SU-DHL-6 (cell line): ENCODE measurements at regions not wholly inside any gene's neighbourhood (a gene's known extent, or its start where the extent isn't known, plus 50 kb on each side); places are given as distances from the start of the nearest gene placed in this dataset.

Source experiments
- EZH2phosphoT487 ChIP-seq: fragments of 200-600 bp; sonication (generic), shearing (Covaris generic); conservative IDR thresholded peaks from 2 replicates; pipeline ENCODE4 v1.6.1; 2018; ENCODE audit warnings: mild to moderate bottlenecking, antibody characterized with exemption, low read length, moderate library complexity, mixed read lengths
- TF ChIP-seq, protein P1 (sequence below): fragments of 200-600 bp; sonication (generic); IDR thresholded peaks from one replicate; pipeline ENCODE4 v1.5.1; 2017; ENCODE audit warnings: antibody characterized with exemption, mild to moderate bottlenecking, low read length, moderate library complexity; ENCODE audit not compliant: insufficient read depth, poor library complexity, severe bottlenecking

DNA sequence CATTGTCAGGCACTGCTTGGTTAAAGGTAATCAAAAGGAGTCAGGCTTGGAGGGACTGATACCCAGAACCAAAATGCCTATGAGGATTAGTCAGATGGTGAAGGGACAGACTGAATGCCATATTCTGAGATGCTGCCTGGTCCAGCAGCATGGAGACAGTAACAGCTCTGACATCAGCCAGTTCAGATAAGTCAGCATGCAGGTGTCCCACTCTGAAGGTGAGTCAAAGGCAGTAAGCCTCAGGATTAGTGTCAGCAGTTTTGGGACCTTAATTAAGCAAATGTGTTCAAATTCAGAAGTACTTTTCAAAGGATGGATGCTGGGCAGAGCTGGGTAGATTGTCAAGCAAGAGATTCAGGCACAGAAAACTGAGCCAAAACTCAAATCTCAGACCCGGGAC, 198.4 kb downstream of the RPS12 start:
- TF ChIP-seq, protein P1, sequence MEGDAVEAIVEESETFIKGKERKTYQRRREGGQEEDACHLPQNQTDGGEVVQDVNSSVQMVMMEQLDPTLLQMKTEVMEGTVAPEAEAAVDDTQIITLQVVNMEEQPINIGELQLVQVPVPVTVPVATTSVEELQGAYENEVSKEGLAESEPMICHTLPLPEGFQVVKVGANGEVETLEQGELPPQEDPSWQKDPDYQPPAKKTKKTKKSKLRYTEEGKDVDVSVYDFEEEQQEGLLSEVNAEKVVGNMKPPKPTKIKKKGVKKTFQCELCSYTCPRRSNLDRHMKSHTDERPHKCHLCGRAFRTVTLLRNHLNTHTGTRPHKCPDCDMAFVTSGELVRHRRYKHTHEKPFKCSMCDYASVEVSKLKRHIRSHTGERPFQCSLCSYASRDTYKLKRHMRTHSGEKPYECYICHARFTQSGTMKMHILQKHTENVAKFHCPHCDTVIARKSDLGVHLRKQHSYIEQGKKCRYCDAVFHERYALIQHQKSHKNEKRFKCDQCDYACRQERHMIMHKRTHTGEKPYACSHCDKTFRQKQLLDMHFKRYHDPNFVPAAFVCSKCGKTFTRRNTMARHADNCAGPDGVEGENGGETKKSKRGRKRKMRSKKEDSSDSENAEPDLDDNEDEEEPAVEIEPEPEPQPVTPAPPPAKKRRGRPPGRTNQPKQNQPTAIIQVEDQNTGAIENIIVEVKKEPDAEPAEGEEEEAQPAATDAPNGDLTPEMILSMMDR: no peak
- TF ChIP-seq EZH2phosphoT487: no peak
